Left ventricle myocardium inferior (tissue), 1 donor: ENCODE measurements at regions not wholly inside any gene's neighbourhood (a gene's known extent, or its start where the extent isn't known, plus 50 kb on each side); places are given as distances from the start of the nearest gene placed in this dataset.

Source experiments
- DNase-seq: peaks from one replicate; pipeline ENCODE4 v3.0.0-alpha.2; 2020
- H3K27ac ChIP-seq: fragments of 200-600 bp; replicated peaks from 2 replicates; pipeline ENCODE4 v1.8.0; 2021
- H3K27me3 ChIP-seq: fragments of 200-600 bp; 2 replicates; pipeline ENCODE4 v1.8.0; 2021; ENCODE audit warnings: low read depth
- H3K36me3 ChIP-seq: fragments of 200-600 bp; 2 replicates; pipeline ENCODE4 v1.8.0; 2021
- H3K4me1 ChIP-seq: fragments of 200-600 bp; 2 replicates; pipeline ENCODE4 v1.8.0; 2021
- H3K4me3 ChIP-seq: fragments of 200-600 bp; 2 replicates; pipeline ENCODE4 v1.8.0; 2021; ENCODE audit warnings: mild to moderate bottlenecking, moderate library complexity
- H3K9me3 ChIP-seq: fragments of 200-600 bp; replicated peaks from 2 replicates; pipeline ENCODE4 v1.8.0; 2021
- intact Hi-C: fragments of 100-400 bp; cut with micrococcal nuclease; formaldehyde crosslinking; loops from one replicate; pipeline ENCODE4 v1.11.0; 2022
- TF ChIP-seq, protein P1 (sequence below): fragments of 200-600 bp; IDR thresholded peaks from 2 replicates; pipeline ENCODE4 v1.8.0; 2021; ENCODE audit warnings: antibody characterized with exemption, mild to moderate bottlenecking, borderline replicate concordance
- donor health status: DM: no; HTN: yes; CAD: no; lungs with severe emphysema.

DNA sequence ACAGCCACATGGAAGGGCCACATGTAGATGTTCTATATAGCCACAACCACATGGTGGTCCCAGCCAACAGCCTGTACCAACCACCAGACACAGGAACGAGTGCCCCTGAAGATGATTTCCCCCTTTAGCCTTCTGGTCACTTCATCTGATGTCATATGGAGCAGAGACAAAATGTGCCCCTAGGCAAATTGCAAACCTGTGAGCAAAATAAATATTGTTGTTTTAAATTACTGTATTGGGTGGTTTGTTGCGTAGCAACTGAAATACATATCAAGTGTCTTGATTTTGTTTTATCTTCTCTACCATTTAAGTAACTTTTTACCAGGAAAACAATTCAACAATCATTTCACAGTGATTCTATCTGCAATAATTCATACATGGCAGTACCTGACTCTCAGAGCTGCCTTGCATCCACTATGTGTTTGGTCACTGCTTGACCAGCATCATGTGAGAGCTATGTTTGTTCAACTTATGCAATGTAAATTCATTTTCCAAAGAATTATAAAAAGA is 142.5 kb upstream of the VLDLR start:
- Histone ChIP-seq H3K9me3 (no peaks in the 10 kb centered on the region), H3K27ac (no peak overlapping the region), H3K27me3 (no peaks in the 10 kb centered on the region), H3K4me3 (no peak overlapping the region), H3K36me3 (no peaks in the 10 kb centered on the region), H3K4me1 (peaks cover 11% of the 10 kb centered on the region)
- no peak for DNase-seq
- intact Hi-C loops = no loop called here
- TF ChIP-seq, protein P1, sequence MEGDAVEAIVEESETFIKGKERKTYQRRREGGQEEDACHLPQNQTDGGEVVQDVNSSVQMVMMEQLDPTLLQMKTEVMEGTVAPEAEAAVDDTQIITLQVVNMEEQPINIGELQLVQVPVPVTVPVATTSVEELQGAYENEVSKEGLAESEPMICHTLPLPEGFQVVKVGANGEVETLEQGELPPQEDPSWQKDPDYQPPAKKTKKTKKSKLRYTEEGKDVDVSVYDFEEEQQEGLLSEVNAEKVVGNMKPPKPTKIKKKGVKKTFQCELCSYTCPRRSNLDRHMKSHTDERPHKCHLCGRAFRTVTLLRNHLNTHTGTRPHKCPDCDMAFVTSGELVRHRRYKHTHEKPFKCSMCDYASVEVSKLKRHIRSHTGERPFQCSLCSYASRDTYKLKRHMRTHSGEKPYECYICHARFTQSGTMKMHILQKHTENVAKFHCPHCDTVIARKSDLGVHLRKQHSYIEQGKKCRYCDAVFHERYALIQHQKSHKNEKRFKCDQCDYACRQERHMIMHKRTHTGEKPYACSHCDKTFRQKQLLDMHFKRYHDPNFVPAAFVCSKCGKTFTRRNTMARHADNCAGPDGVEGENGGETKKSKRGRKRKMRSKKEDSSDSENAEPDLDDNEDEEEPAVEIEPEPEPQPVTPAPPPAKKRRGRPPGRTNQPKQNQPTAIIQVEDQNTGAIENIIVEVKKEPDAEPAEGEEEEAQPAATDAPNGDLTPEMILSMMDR = no peak

DNA sequence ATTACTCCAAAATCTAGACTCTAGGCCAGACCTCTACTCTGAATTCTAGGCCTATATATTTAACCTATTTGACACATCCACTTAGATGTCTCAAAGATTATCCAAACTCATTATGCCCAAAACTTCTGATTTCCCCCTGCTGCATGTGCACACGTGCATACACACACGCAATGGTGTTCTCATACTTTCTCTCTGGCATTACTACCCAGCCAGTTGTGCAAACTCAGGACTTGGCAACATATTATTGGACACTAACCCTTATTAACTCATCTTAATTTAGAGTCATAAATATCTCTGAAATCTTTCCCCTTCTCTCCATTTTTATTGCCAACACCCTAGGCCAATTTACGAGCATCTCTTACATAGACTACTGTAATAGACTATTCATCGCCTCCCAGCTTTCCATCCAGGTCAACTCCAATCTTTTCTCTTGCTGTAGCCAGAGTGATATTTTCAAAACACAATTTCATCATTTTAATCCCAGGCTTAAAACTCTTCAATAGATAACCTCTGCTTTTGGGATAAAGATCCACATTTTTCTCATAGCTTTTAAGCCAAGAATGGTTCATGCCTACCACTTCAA is 141.2 kb upstream of the VLDLR start:
- no peak for DNase-seq
- TF ChIP-seq, protein P1 = no peak
- Histone ChIP-seq H3K9me3 (no peaks in the 10 kb centered on the region), H3K4me1 (peaks cover 3% of the 10 kb centered on the region), H3K36me3 (no peaks in the 10 kb centered on the region), H3K27ac (peak overlapping the region; percentile 30), H3K27me3 (no peaks in the 10 kb centered on the region), H3K4me3 (no peak overlapping the region)
- intact Hi-C loops = no loop called here

DNA sequence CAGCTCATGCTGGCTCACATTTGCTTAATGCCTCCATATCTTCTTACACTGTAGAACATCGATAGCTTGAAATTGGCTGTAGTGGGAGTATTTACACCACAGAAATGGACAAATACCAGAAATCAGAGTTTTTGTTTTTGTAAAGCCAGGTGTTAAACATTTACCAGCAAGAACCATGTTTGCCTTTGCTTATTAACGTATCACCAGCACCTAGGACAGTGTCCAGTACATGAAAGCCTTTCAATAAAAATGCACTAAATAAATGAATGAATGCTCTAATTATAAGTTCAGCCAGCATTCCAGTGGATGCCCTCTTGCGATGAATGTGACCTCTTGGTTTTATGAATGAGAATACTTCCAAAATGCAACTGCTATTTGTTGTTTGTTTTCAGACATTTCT is 140.4 kb upstream of the VLDLR start:
- TF ChIP-seq, protein P1 = no peak
- no peak for DNase-seq
- Histone ChIP-seq H3K4me1 (no peaks in the 10 kb centered on the region), H3K27ac (peak overlapping the region; percentile 30), H3K4me3 (no peak overlapping the region), H3K27me3 (no peaks in the 10 kb centered on the region), H3K9me3 (no peaks in the 10 kb centered on the region), H3K36me3 (no peaks in the 10 kb centered on the region)
- intact Hi-C loops = no loop called here

DNA sequence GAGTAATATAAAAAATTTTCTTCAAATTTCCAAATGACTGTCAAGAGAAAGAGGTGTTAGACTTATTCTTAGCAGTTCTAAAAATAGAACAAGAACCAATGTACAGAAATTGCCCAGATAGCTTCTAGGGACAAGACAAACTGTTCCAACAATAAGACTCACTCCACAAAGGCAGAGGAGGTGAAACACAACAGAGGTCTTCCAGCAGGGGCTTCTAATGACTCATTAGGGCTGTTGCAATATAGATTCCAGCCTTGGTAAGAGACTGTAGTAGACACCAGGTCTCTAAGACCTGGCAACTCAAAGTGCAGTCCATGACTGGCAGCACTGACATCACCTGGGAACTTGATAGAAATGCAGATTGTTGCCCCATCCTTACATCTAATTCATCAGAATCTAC is 134.6 kb upstream of the VLDLR start:
- H3K4me3 ChIP-seq = no peak overlapping the region
- no peaks in the 10 kb centered on the region for H3K27me3 ChIP-seq
- H3K36me3 ChIP-seq = no peaks in the 10 kb centered on the region
- H3K9me3 ChIP-seq = no peaks in the 10 kb centered on the region
- H3K27ac ChIP-seq = peak overlapping the region; percentile 65
- TF ChIP-seq, protein P1 = peak; percentile 9
- intact Hi-C loops = no loop called here
- no peak for DNase-seq
- H3K4me1 ChIP-seq = peaks cover 34% of the 10 kb centered on the region

DNA sequence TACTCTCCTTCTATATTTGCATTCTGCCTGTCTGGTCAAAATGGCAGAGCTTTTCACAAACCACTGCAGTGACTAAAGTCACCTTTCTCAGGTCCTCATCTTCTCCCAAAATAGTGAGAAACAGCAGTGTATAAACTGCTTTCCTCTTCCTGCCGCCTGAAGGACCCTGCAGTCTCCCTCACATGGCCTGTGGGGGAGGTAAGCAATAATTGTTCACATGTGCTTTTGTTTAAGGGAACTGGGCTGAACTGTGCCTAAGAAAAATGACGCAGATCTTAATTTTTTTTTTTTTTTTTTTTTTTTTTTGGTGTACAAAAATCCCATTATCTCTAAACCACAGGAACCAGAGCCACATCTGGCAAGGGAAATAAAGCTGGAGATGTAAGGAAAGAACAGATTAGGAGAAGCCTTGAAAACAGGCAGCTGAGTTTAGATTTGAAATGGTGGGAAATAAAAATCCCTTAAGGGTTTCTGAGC is 131.7 kb upstream of the VLDLR start:
- H3K36me3 ChIP-seq = no peaks in the 10 kb centered on the region
- no peak for DNase-seq
- intact Hi-C loops = no loop called here
- H3K9me3 ChIP-seq = no peaks in the 10 kb centered on the region
- H3K27me3 ChIP-seq = no peaks in the 10 kb centered on the region
- H3K4me3 ChIP-seq = no peak overlapping the region
- H3K27ac ChIP-seq = peak overlapping the region; percentile 56
- H3K4me1 ChIP-seq = peaks cover 61% of the 10 kb centered on the region
- TF ChIP-seq, protein P1 = no peak
